ENCODE measurements at regions not wholly inside any gene's neighbourhood (a gene's known extent, or its start where the extent isn't known, plus 50 kb on each side); places are given as distances from the start of the nearest gene placed in this dataset.

DNA sequence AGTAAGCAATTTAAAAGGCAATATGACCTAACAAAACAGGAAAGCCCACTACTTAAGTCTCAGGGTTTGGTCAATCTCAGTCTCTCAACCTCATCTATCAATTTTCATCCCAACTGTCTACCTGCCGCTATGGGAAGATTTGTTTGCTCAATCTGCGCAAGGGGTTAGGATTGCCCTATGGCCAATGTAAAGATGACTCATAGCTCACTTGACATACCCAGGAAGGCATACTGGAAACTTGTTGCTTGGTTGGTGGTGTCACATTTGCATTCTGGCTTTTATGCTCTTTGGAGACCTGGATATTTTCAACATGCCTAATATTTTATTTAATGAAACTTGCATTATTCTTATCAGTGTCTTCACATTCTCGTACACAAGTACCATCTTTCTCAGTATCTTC lies 78.1 kb upstream of the TMEM196 start:
- TF ChIP-seq, protein P1, sequence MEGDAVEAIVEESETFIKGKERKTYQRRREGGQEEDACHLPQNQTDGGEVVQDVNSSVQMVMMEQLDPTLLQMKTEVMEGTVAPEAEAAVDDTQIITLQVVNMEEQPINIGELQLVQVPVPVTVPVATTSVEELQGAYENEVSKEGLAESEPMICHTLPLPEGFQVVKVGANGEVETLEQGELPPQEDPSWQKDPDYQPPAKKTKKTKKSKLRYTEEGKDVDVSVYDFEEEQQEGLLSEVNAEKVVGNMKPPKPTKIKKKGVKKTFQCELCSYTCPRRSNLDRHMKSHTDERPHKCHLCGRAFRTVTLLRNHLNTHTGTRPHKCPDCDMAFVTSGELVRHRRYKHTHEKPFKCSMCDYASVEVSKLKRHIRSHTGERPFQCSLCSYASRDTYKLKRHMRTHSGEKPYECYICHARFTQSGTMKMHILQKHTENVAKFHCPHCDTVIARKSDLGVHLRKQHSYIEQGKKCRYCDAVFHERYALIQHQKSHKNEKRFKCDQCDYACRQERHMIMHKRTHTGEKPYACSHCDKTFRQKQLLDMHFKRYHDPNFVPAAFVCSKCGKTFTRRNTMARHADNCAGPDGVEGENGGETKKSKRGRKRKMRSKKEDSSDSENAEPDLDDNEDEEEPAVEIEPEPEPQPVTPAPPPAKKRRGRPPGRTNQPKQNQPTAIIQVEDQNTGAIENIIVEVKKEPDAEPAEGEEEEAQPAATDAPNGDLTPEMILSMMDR (IDR thresholded peaks at IDR 0.05; ENCODE audit: low read length): no peak
- TF ChIP-seq EZH2 (IDR thresholded peaks at IDR 0.05; ENCODE audit: borderline replicate concordance, low read length): no peak
